AG10803 (cell line): ENCODE measurements at regions not wholly inside any gene's neighbourhood (a gene's known extent, or its start where the extent isn't known, plus 50 kb on each side); places are given as distances from the start of the nearest gene placed in this dataset.

ENCODE experiments used
- DNase-seq: peaks from one replicate; pipeline ENCODE4 v3.0.0; 2010; ENCODE audit warnings: low read depth
- H3K4me3 ChIP-seq: 2 replicates; pipeline ENCODE4 v1.5.1; 2011; ENCODE audit warnings: mild to moderate bottlenecking, low read length, control low read depth
- CTCF ChIP-seq: conservative IDR thresholded peaks from 2 replicates; pipeline ENCODE4 v1.5.1; 2011; ENCODE audit warnings: mild to moderate bottlenecking, low read length, control low read depth, inconsistent platforms

GRCh38 chr20:11267762-11268335 is 594.0 kb upstream of the JAG1 start:
- H3K4me3 ChIP-seq: no peak overlapping the region
- TF ChIP-seq CTCF: no peak
- no peak for DNase-seq

GRCh38 chr20:11270566-11270965 is 596.8 kb upstream of the JAG1 start:
- no peak overlapping the region for H3K4me3 ChIP-seq
- no peak for DNase-seq
- no peak for TF ChIP-seq CTCF

GRCh38 chr20:11271319-11271718 is 597.5 kb upstream of the JAG1 start:
- no peak for DNase-seq
- H3K4me3 ChIP-seq: no peak overlapping the region
- TF ChIP-seq CTCF: no peak

GRCh38 chr20:11271920-11272594 is 598.3 kb upstream of the JAG1 start:
- DNase-seq: no peak
- TF ChIP-seq CTCF: no peak
- H3K4me3 ChIP-seq: no peak overlapping the region

GRCh38 chr20:11274141-11274594 is 600.4 kb upstream of the JAG1 start:
- peak; percentile 69 for TF ChIP-seq CTCF
- no peak overlapping the region for H3K4me3 ChIP-seq
- peak; percentile 72 for DNase-seq

GRCh38 chr20:11275740-11276139 is 601.9 kb upstream of the JAG1 start:
- TF ChIP-seq CTCF: no peak
- no peak for DNase-seq
- H3K4me3 ChIP-seq: no peak overlapping the region

- DNase-seq: no peak
- no peak for TF ChIP-seq CTCF
- H3K4me3 ChIP-seq: no peak overlapping the region
Observed at GRCh38 chr20:11277170-11277569, 603.4 kb upstream of the JAG1 start.
